Panc1 (cell line): ENCODE measurements at regions not wholly inside any gene's neighbourhood (a gene's known extent, or its start where the extent isn't known, plus 50 kb on each side); places are given as distances from the start of the nearest gene placed in this dataset.

Experiments
- ATAC-seq: fragments of 200-7000 bp; cut with Tn5 transposase; 2 replicates; pipeline ENCODE4 v1.9.1; 2020; ENCODE audit warnings: mild to moderate bottlenecking, moderate library complexity
- BruUV-seq: library from RNA; stranded (reverse); fragments of 400-500 nt; replicated peaks from 2 replicates; lab custom pipeline; 2021; lab: Mats Ljungman, UMichigan
- CTCF ChIA-PET: fragments of 300-600 bp; sonication (Branson Sonifier 250); formaldehyde crosslinking; loops from one replicate; lab custom pipeline; 2022; ENCODE audit warnings: antibody characterized with exemption; lab: Charles Lee
- POLR2A ChIA-PET: fragments of 300-600 bp; sonication (Branson Sonifier 250); formaldehyde crosslinking; loops from one replicate; lab custom pipeline; 2022; ENCODE audit warnings: antibody characterized with exemption; lab: Charles Lee
- DNase-seq: peaks from one replicate; pipeline ENCODE4 v3.0.0-alpha.2; 2010; ENCODE audit warnings: low read depth, low spot score
- H3K27ac ChIP-seq: 2 replicates; pipeline ENCODE4 v1.5.1; 2011; ENCODE audit warnings: mild to moderate bottlenecking, low read length, inconsistent platforms
- H3K27me3 ChIP-seq: fragments of 200-500 bp; sonication (Bioruptor generic); 2 replicates; pipeline ENCODE4 v1.6.0; 2014; ENCODE audit warnings: low read length, inconsistent platforms; ENCODE audit not compliant: control insufficient read depth, insufficient read depth
- H3K36me3 ChIP-seq: fragments of 200-500 bp; sonication (Bioruptor generic); 2 replicates; pipeline ENCODE4 v1.5.1; 2014; ENCODE audit warnings: inconsistent platforms, mild to moderate bottlenecking, low read length, moderate library complexity; ENCODE audit not compliant: control insufficient read depth, insufficient read depth
- H3K4me1 ChIP-seq: 2 replicates; pipeline ENCODE4 v1.5.1; 2011; ENCODE audit warnings: inconsistent platforms, mild to moderate bottlenecking, low read length, moderate library complexity; ENCODE audit not compliant: control insufficient read depth, insufficient read depth
- H3K4me3 ChIP-seq, 2 experiments: 2 replicates each; pipeline ENCODE4 v1.5.1; 2011 to 2012; ENCODE audit warnings: low read depth in 2 of 2, low read length in 2 of 2, mild to moderate bottlenecking in 2 of 2, inconsistent platforms in 1 of 2, moderate library complexity in 1 of 2
- H3K9me3 ChIP-seq: fragments of 200-500 bp; sonication (Bioruptor generic); 2 replicates; pipeline ENCODE4 v1.5.1; 2014; ENCODE audit warnings: low read depth, mild to moderate bottlenecking, inconsistent platforms, low read length, moderate library complexity; ENCODE audit not compliant: control insufficient read depth, insufficient read depth
- CTCF ChIP-seq: fragments of 450-650 bp; IDR thresholded peaks from 2 replicates; pipeline ENCODE4 v1.5.1; 2017; ENCODE audit warnings: mild to moderate bottlenecking
- POLR2AphosphoS5 ChIP-seq: IDR thresholded peaks from 2 replicates; pipeline ENCODE4 v1.6.1; 2012; ENCODE audit warnings: mild to moderate bottlenecking, low read depth, low read length, moderate library complexity
- REST ChIP-seq, 2 experiments: IDR thresholded peaks; 2 replicates each; pipeline ENCODE4 v1.6.1; 2011 to 2012; ENCODE audit warnings: low read depth in 2 of 2, control low read depth in 1 of 2, low read length in 1 of 2, mild to moderate bottlenecking in 1 of 2, moderate library complexity in 1 of 2; ENCODE audit not compliant: insufficient read depth in 1 of 2
- SIN3A ChIP-seq: IDR thresholded peaks from 2 replicates; pipeline ENCODE4 v1.6.1; 2012; ENCODE audit warnings: low read depth, mild to moderate bottlenecking, low read length, moderate library complexity, borderline replicate concordance; ENCODE audit not compliant: insufficient read depth
- TCF7L2 ChIP-seq: IDR thresholded peaks from 2 replicates; pipeline ENCODE4 v1.6.1; 2011; ENCODE audit warnings: mild to moderate bottlenecking, low read depth, low read length, inconsistent platforms
- in situ Hi-C: cut with HindIII; loops from 2 replicates; pipeline ENCODE4 v1.10.0; 2016; ENCODE audit warnings: low sequenced_read_pairs, low pct_unique_long_range_greater_than_20kb
- intact Hi-C: fragments of 100-400 bp; cut with micrococcal nuclease; formaldehyde crosslinking; loops from one replicate; pipeline ENCODE4 v1.10.0; 2022; ENCODE audit not compliant: unreplicated experiment

DNA sequence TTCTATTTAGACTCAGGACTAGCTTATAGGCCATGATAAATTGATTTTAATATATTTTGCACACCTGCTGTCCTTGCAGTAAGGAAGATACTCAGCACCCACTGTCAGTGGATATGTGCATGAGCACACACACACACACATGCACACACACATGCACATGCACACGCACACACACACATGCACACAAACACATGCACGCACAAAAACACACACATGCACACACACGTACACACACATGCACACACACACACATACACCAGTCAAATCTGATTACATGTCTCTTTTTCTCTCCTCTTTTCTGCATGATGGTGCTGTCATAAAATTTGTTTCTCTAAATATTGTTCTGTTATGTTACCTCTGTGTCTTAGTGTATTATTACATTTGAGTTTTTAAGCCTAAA, 87.3 kb upstream of the OSTN start:
- Histone ChIP-seq H3K4me1 (no peaks in the 10 kb centered on the region), H3K27me3 (no peaks in the 10 kb centered on the region), H3K9me3 (no peaks in the 10 kb centered on the region), H3K27ac (no peak overlapping the region), H3K36me3 (no peaks in the 10 kb centered on the region), H3K4me3 (no peak overlapping the region)
- CTCF ChIA-PET = no interaction called here
- in situ Hi-C loops = no loop called here
- no peak for DNase-seq
- intact Hi-C loops = no loop called here
- POLR2A ChIA-PET = no interaction called here
- TF ChIP-seq TCF7L2 = no peak
- TF ChIP-seq POLR2AphosphoS5 = no peak
- no peak for TF ChIP-seq REST (IDR thresholded peaks at IDR 0.05; ENCODE audit: insufficient read depth in 1 of 2, low read depth in 2 of 2, low read length in 1 of 2)
- TF ChIP-seq SIN3A = no peak
- no peak for TF ChIP-seq CTCF
- no TSS peak for BruUV-seq
- no peak for ATAC-seq

DNA sequence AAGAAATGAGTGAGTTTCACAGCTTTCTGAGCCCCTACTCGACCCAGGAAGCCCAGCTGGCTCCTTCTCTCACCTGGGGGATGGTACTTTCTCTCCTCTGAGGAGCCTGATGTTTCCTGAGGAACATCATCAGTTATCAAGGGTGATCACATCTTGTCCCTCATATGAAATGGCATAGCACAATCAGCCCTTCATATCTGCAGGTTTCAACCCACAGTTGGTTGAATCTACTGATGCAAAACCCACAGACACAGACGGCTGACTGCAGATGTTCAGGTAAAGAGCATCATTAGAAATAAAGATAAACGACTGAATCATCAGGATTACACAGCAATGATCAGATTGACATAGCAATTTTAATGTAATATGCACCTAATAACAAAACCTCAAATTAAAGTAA, 93.6 kb upstream of the OSTN start:
- BruUV-seq = no TSS peak
- in situ Hi-C loops (no loop called here), intact Hi-C loops (no loop called here)
- Histone ChIP-seq H3K27ac (no peak overlapping the region), H3K4me1 (no peaks in the 10 kb centered on the region), H3K4me3 (no peak overlapping the region), H3K27me3 (no peaks in the 10 kb centered on the region), H3K36me3 (no peaks in the 10 kb centered on the region), H3K9me3 (no peaks in the 10 kb centered on the region)
- TF ChIP-seq TCF7L2 (no peak), CTCF (no peak), SIN3A (no peak), POLR2AphosphoS5 (no peak), REST (IDR thresholded peaks at IDR 0.05; ENCODE audit: insufficient read depth in 1 of 2, low read depth in 2 of 2, low read length in 1 of 2) (no peak)
- DNase-seq = no peak
- POLR2A ChIA-PET = no interaction called here
- CTCF ChIA-PET = no interaction called here
- no peak for ATAC-seq
